K562 (cell line): ENCODE measurements at regions not wholly inside any gene's neighbourhood (a gene's known extent, or its start where the extent isn't known, plus 50 kb on each side); places are given as distances from the start of the nearest gene placed in this dataset.

ENCODE experiments used
- MECOM ChIP-seq: fragments of 250-450 bp; sonication (Bioruptor Pico); IDR thresholded peaks from 2 replicates; pipeline ENCODE4 v1.8.0; 2022; ENCODE audit warnings: inconsistent platforms
- MXI1 ChIP-seq: IDR thresholded peaks from 2 replicates; pipeline ENCODE4 v1.6.1; 2011; ENCODE audit warnings: low read depth, mild to moderate bottlenecking, improper control_type of control experiment, low read length
- NFE2L1 ChIP-seq: fragments of 450-650 bp; IDR thresholded peaks from 2 replicates; pipeline ENCODE4 v1.6.1; 2016; ENCODE audit warnings: missing genetic modification characterization, low read depth, mild to moderate bottlenecking, missing compliant biosample characterization, moderate library complexity, borderline replicate concordance
- POLR2AphosphoS5 ChIP-seq: IDR thresholded peaks from 2 replicates; pipeline ENCODE4 v1.6.1; 2011; ENCODE audit warnings: mild to moderate bottlenecking, low read depth, low read length, moderate library complexity; ENCODE audit not compliant: control insufficient read depth, insufficient read depth
- SMARCB1 ChIP-seq: IDR thresholded peaks from 2 replicates; pipeline ENCODE4 v1.6.1; 2011; ENCODE audit warnings: improper control_type of control experiment, low read depth; ENCODE audit not compliant: insufficient read length
- TF ChIP-seq, protein P1 (sequence below), 3 experiments: IDR thresholded peaks in 2 of 3; conservative IDR thresholded peaks in 1 of 3; 2 replicates each; pipeline ENCODE4 v1.5.1; 2011 to 2012; ENCODE audit warnings: low read length in 3 of 3, mild to moderate bottlenecking in 3 of 3, control low read depth in 2 of 3, improper control_type of control experiment in 1 of 3, inconsistent platforms in 1 of 3, low read depth in 1 of 3, mixed read lengths in 1 of 3, moderate library complexity in 1 of 3; ENCODE audit not compliant: insufficient read depth in 2 of 3

GRCh38 chr3:17850448-17850847 is 108.0 kb upstream of the TBC1D5 start:
- TF ChIP-seq, protein P1, sequence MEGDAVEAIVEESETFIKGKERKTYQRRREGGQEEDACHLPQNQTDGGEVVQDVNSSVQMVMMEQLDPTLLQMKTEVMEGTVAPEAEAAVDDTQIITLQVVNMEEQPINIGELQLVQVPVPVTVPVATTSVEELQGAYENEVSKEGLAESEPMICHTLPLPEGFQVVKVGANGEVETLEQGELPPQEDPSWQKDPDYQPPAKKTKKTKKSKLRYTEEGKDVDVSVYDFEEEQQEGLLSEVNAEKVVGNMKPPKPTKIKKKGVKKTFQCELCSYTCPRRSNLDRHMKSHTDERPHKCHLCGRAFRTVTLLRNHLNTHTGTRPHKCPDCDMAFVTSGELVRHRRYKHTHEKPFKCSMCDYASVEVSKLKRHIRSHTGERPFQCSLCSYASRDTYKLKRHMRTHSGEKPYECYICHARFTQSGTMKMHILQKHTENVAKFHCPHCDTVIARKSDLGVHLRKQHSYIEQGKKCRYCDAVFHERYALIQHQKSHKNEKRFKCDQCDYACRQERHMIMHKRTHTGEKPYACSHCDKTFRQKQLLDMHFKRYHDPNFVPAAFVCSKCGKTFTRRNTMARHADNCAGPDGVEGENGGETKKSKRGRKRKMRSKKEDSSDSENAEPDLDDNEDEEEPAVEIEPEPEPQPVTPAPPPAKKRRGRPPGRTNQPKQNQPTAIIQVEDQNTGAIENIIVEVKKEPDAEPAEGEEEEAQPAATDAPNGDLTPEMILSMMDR (IDR thresholded peaks at IDR 0.05 in 2 of 3, conservative IDR thresholded peaks at IDR 0.05 in 1 of 3; ENCODE audit: insufficient read depth in 2 of 3, low read depth in 1 of 3, low read length in 3 of 3): no peak
- TF ChIP-seq MECOM (CRISPR knock-in tag): no peak
- TF ChIP-seq SMARCB1: no peak
- no peak for TF ChIP-seq NFE2L1 (tag)
- TF ChIP-seq MXI1: no peak
- TF ChIP-seq POLR2AphosphoS5: no peak
